ENCODE measurements at regions not wholly inside any gene's neighbourhood (a gene's known extent, or its start where the extent isn't known, plus 50 kb on each side); places are given as distances from the start of the nearest gene placed in this dataset.
A peak's percentile ranks its signal among the peaks of the same experiment; 100 is the strongest.

DNA sequence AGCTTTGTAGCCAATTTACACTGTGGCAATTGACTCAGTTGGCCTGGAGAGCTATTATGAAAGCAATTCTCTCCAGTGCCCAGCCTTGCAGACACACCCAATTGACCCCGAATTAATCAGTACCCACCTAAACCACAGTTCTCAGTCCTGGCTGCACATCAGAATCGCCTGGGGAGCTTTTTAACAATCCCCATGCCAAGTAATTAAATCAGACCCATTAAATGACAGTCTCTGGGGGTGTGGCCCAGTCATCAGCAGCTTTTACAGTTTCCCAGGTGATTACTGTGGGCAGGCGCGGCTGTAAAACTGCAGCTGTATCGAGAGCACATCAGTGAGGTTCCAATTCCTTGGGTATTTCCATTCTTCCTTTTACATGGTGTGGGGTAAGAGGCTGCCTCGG is 460.9 kb upstream of the FAT1 start:
- Histone ChIP-seq H3K27ac (ENCODE audit: control insufficient read depth, insufficient read depth, low read length) (no peak overlapping the region), H3K9me3 (ENCODE audit: control insufficient read depth, low read depth, low read length) (no peaks in the 10 kb centered on the region), H3K27me3 (ENCODE audit: control insufficient read depth, extremely low read depth, insufficient read depth, low read length) (no peaks in the 10 kb centered on the region), H3K9ac (ENCODE audit: control insufficient read depth, extremely low read depth, insufficient read depth, low read length) (no peak overlapping the region), H4K20me1 (ENCODE audit: control insufficient read depth, extremely low read depth, insufficient read depth, low read length) (no peaks in the 10 kb centered on the region), H3K9me1 (ENCODE audit: control insufficient read depth, extremely low read depth, insufficient read depth, low read length) (no peaks in the 10 kb centered on the region), H3K4me2 (ENCODE audit: control insufficient read depth, extremely low read depth, insufficient read depth, low read depth, low read length) (peak overlapping the region; percentile 57), H3K79me2 (ENCODE audit: control insufficient read depth, insufficient read depth, low read length) (no peaks in the 10 kb centered on the region), H3K36me3 (ENCODE audit: control insufficient read depth in 2 of 2, extremely low read depth in 1 of 2, insufficient read depth in 2 of 2, low read length in 2 of 2) (no peaks in the 10 kb centered on the region), H3K4me1 (ENCODE audit: control insufficient read depth, extremely low read depth, insufficient read depth, low read length) (peaks cover 8% of the 10 kb centered on the region), H3K4me3 (ENCODE audit: control insufficient read depth in 2 of 3, extremely low read depth in 1 of 3, insufficient read depth in 2 of 3, low read depth in 1 of 3, low read length in 3 of 3) (no peak overlapping the region), H2AFZ (ENCODE audit: control insufficient read depth, low read length) (peak overlapping the region; percentile 30)
- DNase-seq (ENCODE audit: low read depth, low spot score) (no peak), FAIRE-seq (peak; percentile 86)
- TF ChIP-seq, protein P1, sequence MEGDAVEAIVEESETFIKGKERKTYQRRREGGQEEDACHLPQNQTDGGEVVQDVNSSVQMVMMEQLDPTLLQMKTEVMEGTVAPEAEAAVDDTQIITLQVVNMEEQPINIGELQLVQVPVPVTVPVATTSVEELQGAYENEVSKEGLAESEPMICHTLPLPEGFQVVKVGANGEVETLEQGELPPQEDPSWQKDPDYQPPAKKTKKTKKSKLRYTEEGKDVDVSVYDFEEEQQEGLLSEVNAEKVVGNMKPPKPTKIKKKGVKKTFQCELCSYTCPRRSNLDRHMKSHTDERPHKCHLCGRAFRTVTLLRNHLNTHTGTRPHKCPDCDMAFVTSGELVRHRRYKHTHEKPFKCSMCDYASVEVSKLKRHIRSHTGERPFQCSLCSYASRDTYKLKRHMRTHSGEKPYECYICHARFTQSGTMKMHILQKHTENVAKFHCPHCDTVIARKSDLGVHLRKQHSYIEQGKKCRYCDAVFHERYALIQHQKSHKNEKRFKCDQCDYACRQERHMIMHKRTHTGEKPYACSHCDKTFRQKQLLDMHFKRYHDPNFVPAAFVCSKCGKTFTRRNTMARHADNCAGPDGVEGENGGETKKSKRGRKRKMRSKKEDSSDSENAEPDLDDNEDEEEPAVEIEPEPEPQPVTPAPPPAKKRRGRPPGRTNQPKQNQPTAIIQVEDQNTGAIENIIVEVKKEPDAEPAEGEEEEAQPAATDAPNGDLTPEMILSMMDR (optimal IDR thresholded peaks at IDR 0.05 in 1 of 3, IDR thresholded peaks at IDR 0.05 in 1 of 3, conservative IDR thresholded peaks at IDR 0.05 in 1 of 3; ENCODE audit: extremely low read depth in 1 of 3, insufficient read depth in 2 of 3, low read length in 3 of 3): no peak
- dilution Hi-C loops (cut with MboI; ENCODE audit: extremely low pct_ligation_motif_present, low sequenced_read_pairs): no loop called here

DNA sequence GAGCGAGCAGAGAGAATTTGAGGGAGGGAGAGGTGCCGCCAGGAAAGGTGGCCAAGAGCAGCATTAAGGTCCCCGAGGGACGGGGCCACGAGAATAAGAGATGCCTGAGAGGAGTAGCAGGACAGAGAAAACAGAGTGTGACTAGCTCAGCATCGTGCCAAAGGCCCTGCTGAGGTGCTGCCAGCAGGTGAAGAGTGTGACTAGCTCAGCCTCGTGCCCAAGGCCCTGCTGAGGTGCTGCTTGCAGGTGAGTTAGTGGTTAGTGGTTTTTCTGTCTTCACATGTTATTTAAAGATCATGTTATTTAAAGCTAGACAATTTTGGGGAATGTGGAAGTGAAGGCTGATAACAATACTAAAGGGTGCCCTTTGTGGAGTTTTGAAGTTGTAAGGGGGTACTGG is 464.5 kb upstream of the FAT1 start:
- peaks cover 8% of the 10 kb centered on the region for H3K4me1 ChIP-seq (ENCODE audit: control insufficient read depth, extremely low read depth, insufficient read depth, low read length)
- H3K9me1 ChIP-seq (ENCODE audit: control insufficient read depth, extremely low read depth, insufficient read depth, low read length): no peaks in the 10 kb centered on the region
- H3K79me2 ChIP-seq (ENCODE audit: control insufficient read depth, insufficient read depth, low read length): no peaks in the 10 kb centered on the region
- H3K9ac ChIP-seq (ENCODE audit: control insufficient read depth, extremely low read depth, insufficient read depth, low read length): no peak overlapping the region
- H4K20me1 ChIP-seq (ENCODE audit: control insufficient read depth, extremely low read depth, insufficient read depth, low read length): no peaks in the 10 kb centered on the region
- H3K9me3 ChIP-seq (ENCODE audit: control insufficient read depth, low read depth, low read length): no peaks in the 10 kb centered on the region
- no peak overlapping the region for H2AFZ ChIP-seq (ENCODE audit: control insufficient read depth, low read length)
- H3K4me2 ChIP-seq (ENCODE audit: control insufficient read depth, extremely low read depth, insufficient read depth, low read depth, low read length): no peak overlapping the region
- H3K4me3 ChIP-seq (ENCODE audit: control insufficient read depth in 2 of 3, extremely low read depth in 1 of 3, insufficient read depth in 2 of 3, low read depth in 1 of 3, low read length in 3 of 3): no peak overlapping the region
- H3K27ac ChIP-seq (ENCODE audit: control insufficient read depth, insufficient read depth, low read length): no peak overlapping the region
- H3K36me3 ChIP-seq (ENCODE audit: control insufficient read depth in 2 of 2, extremely low read depth in 1 of 2, insufficient read depth in 2 of 2, low read length in 2 of 2): no peaks in the 10 kb centered on the region
- TF ChIP-seq EZH2 (IDR thresholded peaks at IDR 0.05; ENCODE audit: low read length): no peak
- TF ChIP-seq, protein P1 (optimal IDR thresholded peaks at IDR 0.05 in 1 of 3, IDR thresholded peaks at IDR 0.05 in 1 of 3, conservative IDR thresholded peaks at IDR 0.05 in 1 of 3; ENCODE audit: extremely low read depth in 1 of 3, insufficient read depth in 2 of 3, low read length in 3 of 3): no peak
- FAIRE-seq (no peak), DNase-seq (ENCODE audit: low read depth, low spot score) (no peak)
- dilution Hi-C loops (cut with MboI; ENCODE audit: extremely low pct_ligation_motif_present, low sequenced_read_pairs): no loop called here
- H3K27me3 ChIP-seq (ENCODE audit: control insufficient read depth, extremely low read depth, insufficient read depth, low read length): no peaks in the 10 kb centered on the region
